Keratinocyte (primary cell): ENCODE measurements at regions not wholly inside any gene's neighbourhood (a gene's known extent, or its start where the extent isn't known, plus 50 kb on each side); places are given as distances from the start of the nearest gene placed in this dataset.

Experiments used
- DNase-seq: peaks from one replicate; pipeline ENCODE4 v3.0.0-alpha.2; 2011; ENCODE audit warnings: low read depth, missing footprints, low spot score
- FAIRE-seq: peaks from 2 replicates; lab custom pipeline; 2011; peaks lifted over from hg19 to GRCh38; lab: Jason Lieb, UNC
- H2AFZ ChIP-seq: 2 replicates; pipeline ENCODE4 v1.6.0; 2012; ENCODE audit warnings: low read length, control low read depth, inconsistent platforms; ENCODE audit not compliant: control insufficient read depth
- H3K27ac ChIP-seq: 2 replicates; pipeline ENCODE4 v1.5.1; 2011; ENCODE audit warnings: low read length; ENCODE audit not compliant: control insufficient read depth, insufficient read depth
- H3K27me3 ChIP-seq: 3 replicates; pipeline ENCODE4 v1.6.0; 2011; ENCODE audit warnings: low read length; ENCODE audit not compliant: control insufficient read depth, insufficient read depth; ENCODE audit errors: extremely low read depth
- H3K36me3 ChIP-seq, 2 experiments: 2 replicates in 1 of 2; 3 replicates in 1 of 2; pipeline ENCODE4 v1.5.1; 2011; ENCODE audit warnings: low read length in 2 of 2, mild to moderate bottlenecking in 1 of 2; ENCODE audit not compliant: control insufficient read depth in 2 of 2, insufficient read depth in 2 of 2; ENCODE audit errors: extremely low read depth in 1 of 2
- H3K4me1 ChIP-seq: 3 replicates; pipeline ENCODE4 v1.5.1; 2011; ENCODE audit warnings: low read length; ENCODE audit not compliant: control insufficient read depth, insufficient read depth; ENCODE audit errors: extremely low read depth
- H3K4me2 ChIP-seq: 3 replicates; pipeline ENCODE4 v1.6.0; 2011; ENCODE audit warnings: low read depth, low read length; ENCODE audit not compliant: control insufficient read depth, insufficient read depth; ENCODE audit errors: extremely low read depth
- H3K4me3 ChIP-seq, 3 experiments: fragments of 200-600 bp in 1 of 3; sonication (generic) in 1 of 3; 2 replicates in 2 of 3; 3 replicates in 1 of 3; pipeline ENCODE4 v1.5.1; 2011 to 2016; ENCODE audit warnings: low read length in 3 of 3, mild to moderate bottlenecking in 3 of 3, control low read depth in 2 of 3, inconsistent platforms in 1 of 3, low read depth in 1 of 3, mixed read lengths in 1 of 3, mixed run types in 1 of 3, moderate library complexity in 1 of 3; ENCODE audit not compliant: control insufficient read depth in 2 of 3, insufficient read depth in 2 of 3; ENCODE audit errors: extremely low read depth in 1 of 3
- H3K79me2 ChIP-seq: 2 replicates; pipeline ENCODE4 v1.6.0; 2012; ENCODE audit warnings: low read length; ENCODE audit not compliant: control insufficient read depth, insufficient read depth
- H3K9ac ChIP-seq: 3 replicates; pipeline ENCODE4 v1.6.0; 2011; ENCODE audit warnings: low read length; ENCODE audit not compliant: control insufficient read depth, insufficient read depth; ENCODE audit errors: extremely low read depth
- H3K9me1 ChIP-seq: 3 replicates; pipeline ENCODE4 v1.6.0; 2011; ENCODE audit warnings: low read length; ENCODE audit not compliant: control insufficient read depth, insufficient read depth; ENCODE audit errors: extremely low read depth
- H3K9me3 ChIP-seq: 2 replicates; pipeline ENCODE4 v1.5.1; 2012; ENCODE audit warnings: low read depth, low read length; ENCODE audit not compliant: control insufficient read depth
- H4K20me1 ChIP-seq: 3 replicates; pipeline ENCODE4 v1.6.0; 2011; ENCODE audit warnings: low read length; ENCODE audit not compliant: control insufficient read depth, insufficient read depth; ENCODE audit errors: extremely low read depth
- CTCF ChIP-seq, 3 experiments: IDR thresholded peaks in 1 of 3; conservative IDR thresholded peaks in 1 of 3; optimal IDR thresholded peaks in 1 of 3; 2 replicates in 2 of 3; 3 replicates in 1 of 3; pipeline versions ENCODE3 to v1.5.1; 2011; ENCODE audit warnings: low read length in 3 of 3, mild to moderate bottlenecking in 3 of 3, moderate library complexity in 2 of 3, control low read depth in 1 of 3, inconsistent platforms in 1 of 3; ENCODE audit not compliant: insufficient read depth in 2 of 3; ENCODE audit errors: extremely low read depth in 1 of 3
- EZH2 ChIP-seq: IDR thresholded peaks from one replicate; pipeline ENCODE4 v1.6.1; 2012; ENCODE audit warnings: inconsistent platforms, mild to moderate bottlenecking, low read length, moderate library complexity
- dilution Hi-C: fragments of 300-500 bp; cut with MboI; formaldehyde crosslinking; loops from one replicate; pipeline ENCODE4 v1.7.0; 2020; ENCODE audit warnings: low sequenced_read_pairs; ENCODE audit not compliant: extremely low pct_ligation_motif_present

- Histone ChIP-seq H3K4me1 (peaks cover 22% of the 10 kb centered on the region), H3K9me3 (no peaks in the 10 kb centered on the region), H3K36me3 (no peaks in the 10 kb centered on the region), H3K9me1 (no peaks in the 10 kb centered on the region), H3K79me2 (no peaks in the 10 kb centered on the region), H4K20me1 (no peaks in the 10 kb centered on the region), H3K27me3 (no peaks in the 10 kb centered on the region), H3K9ac (no peak overlapping the region), H3K4me3 (no peak overlapping the region), H2AFZ (no peak overlapping the region), H3K27ac (no peak overlapping the region), H3K4me2 (no peak overlapping the region)
- FAIRE-seq (no peak), DNase-seq (no peak)
- dilution Hi-C loops = no loop called here
- TF ChIP-seq CTCF (optimal IDR thresholded peaks at IDR 0.05 in 1 of 3, IDR thresholded peaks at IDR 0.05 in 1 of 3, conservative IDR thresholded peaks at IDR 0.05 in 1 of 3; ENCODE audit: extremely low read depth in 1 of 3, insufficient read depth in 2 of 3, low read length in 3 of 3) (no peak), EZH2 (no peak)
Observed at GRCh38 chr1:101152633-101153032, 84.2 kb upstream of the S1PR1 start.

GRCh38 chr1:101151286-101151685, 85.5 kb upstream of the S1PR1 start:
- no peak for TF ChIP-seq CTCF (optimal IDR thresholded peaks at IDR 0.05 in 1 of 3, IDR thresholded peaks at IDR 0.05 in 1 of 3, conservative IDR thresholded peaks at IDR 0.05 in 1 of 3; ENCODE audit: extremely low read depth in 1 of 3, insufficient read depth in 2 of 3, low read length in 3 of 3)
- no peak for TF ChIP-seq EZH2
- Histone ChIP-seq H3K4me1 (peaks cover 22% of the 10 kb centered on the region), H3K36me3 (no peaks in the 10 kb centered on the region), H3K4me2 (no peak overlapping the region), H3K27ac (no peak overlapping the region), H3K27me3 (no peaks in the 10 kb centered on the region), H3K9me1 (no peaks in the 10 kb centered on the region), H3K9ac (no peak overlapping the region), H3K4me3 (no peak overlapping the region), H3K79me2 (no peaks in the 10 kb centered on the region), H3K9me3 (no peaks in the 10 kb centered on the region), H2AFZ (no peak overlapping the region), H4K20me1 (no peaks in the 10 kb centered on the region)
- FAIRE-seq (no peak), DNase-seq (no peak)
- dilution Hi-C loops = no loop called here
